Right lobe of liver (tissue), 4 donors: ENCODE measurements at regions not wholly inside any gene's neighbourhood (a gene's known extent, or its start where the extent isn't known, plus 50 kb on each side); places are given as distances from the start of the nearest gene placed in this dataset.

ENCODE experiments used
- POLR2A ChIP-seq: fragments of 450-650 bp; IDR thresholded peaks from one replicate; pipeline ENCODE4 v1.6.1; 2017; ENCODE audit warnings: antibody characterized with exemption, mild to moderate bottlenecking
- TF ChIP-seq, protein P1 (sequence below), 4 donors: fragments of 200-600 bp in 3 of 4; fragments of 450-650 bp in 1 of 4; IDR thresholded peaks; one replicate each; pipeline versions ENCODE4 v1.5.1 to v1.8.0; 2016 to 2022; ENCODE audit warnings: antibody characterized with exemption in 4 of 4, mild to moderate bottlenecking in 2 of 4
- donor health status: DM: no; HTN: no; CAD: no.
- donor health status: DM: no; HTN: no; CAD: no.
- donor health status: DM: no; HTN: yes; CAD: no.

DNA sequence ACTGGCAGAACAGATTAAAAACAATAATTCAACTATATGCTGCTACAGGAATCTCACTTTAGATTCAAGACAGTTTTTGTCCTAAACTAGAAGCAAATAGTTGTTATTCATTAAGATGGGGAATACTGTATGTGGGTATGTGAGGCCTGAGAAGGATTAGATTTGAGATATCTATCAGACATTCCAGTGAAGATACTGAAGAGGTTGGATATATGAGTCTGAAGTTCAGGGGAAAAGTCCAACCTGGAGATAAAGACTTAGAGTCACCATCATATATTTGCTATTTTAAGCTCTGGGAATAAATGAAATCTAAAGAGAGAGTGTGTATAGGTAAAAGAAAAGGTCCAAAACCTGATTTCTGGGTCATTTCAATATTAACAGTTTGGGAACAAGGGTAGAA is 96.2 kb upstream of the RBBP8 start:
- TF ChIP-seq, protein P1, sequence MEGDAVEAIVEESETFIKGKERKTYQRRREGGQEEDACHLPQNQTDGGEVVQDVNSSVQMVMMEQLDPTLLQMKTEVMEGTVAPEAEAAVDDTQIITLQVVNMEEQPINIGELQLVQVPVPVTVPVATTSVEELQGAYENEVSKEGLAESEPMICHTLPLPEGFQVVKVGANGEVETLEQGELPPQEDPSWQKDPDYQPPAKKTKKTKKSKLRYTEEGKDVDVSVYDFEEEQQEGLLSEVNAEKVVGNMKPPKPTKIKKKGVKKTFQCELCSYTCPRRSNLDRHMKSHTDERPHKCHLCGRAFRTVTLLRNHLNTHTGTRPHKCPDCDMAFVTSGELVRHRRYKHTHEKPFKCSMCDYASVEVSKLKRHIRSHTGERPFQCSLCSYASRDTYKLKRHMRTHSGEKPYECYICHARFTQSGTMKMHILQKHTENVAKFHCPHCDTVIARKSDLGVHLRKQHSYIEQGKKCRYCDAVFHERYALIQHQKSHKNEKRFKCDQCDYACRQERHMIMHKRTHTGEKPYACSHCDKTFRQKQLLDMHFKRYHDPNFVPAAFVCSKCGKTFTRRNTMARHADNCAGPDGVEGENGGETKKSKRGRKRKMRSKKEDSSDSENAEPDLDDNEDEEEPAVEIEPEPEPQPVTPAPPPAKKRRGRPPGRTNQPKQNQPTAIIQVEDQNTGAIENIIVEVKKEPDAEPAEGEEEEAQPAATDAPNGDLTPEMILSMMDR (IDR thresholded peaks at IDR 0.05): no peak
- no peak for TF ChIP-seq POLR2A
